ENCODE measurements at regions not wholly inside any gene's neighbourhood (a gene's known extent, or its start where the extent isn't known, plus 50 kb on each side); places are given as distances from the start of the nearest gene placed in this dataset.
A peak's percentile ranks its signal among the peaks of the same experiment; 100 is the strongest.

DNA sequence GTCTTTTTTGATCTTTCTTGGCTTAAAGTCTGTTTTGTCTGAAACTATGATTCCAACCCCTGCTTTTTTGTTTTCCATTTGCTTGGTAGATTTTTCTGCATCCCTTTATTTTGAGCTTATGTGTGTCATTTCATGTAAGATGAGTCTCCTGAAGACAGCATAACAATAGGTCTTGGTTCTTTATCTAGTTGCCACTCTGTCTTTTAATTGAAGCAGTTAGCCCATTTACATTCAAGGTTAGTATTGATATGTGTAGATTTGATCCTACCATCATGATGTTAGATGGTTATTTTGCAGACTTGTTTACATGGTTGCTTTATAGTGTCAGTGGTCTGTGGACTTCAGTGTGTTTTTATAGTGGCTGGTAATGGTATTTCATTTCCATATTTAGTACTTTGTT is 1678.9 kb downstream of the PCDH9 start:
- H3K4me3 ChIP-seq (ENCODE audit: low read depth, low read length) = no peak overlapping the region
- no peak for DNase-seq (ENCODE audit: low read depth)
- TF ChIP-seq CTCF (IDR thresholded peaks at IDR 0.05; ENCODE audit: insufficient read depth, low read depth, low read length, missing control alignments) = no peak

- no peak overlapping the region for H3K4me3 ChIP-seq (ENCODE audit: low read depth, low read length)
- DNase-seq (ENCODE audit: low read depth) = no peak
- no peak for TF ChIP-seq CTCF (IDR thresholded peaks at IDR 0.05; ENCODE audit: insufficient read depth, low read depth, low read length, missing control alignments)
Observed at GRCh38 chr13:65540175-65540574, 1690.0 kb downstream of the PCDH9 start.

- H3K4me3 ChIP-seq (ENCODE audit: low read depth, low read length) = no peak overlapping the region
- DNase-seq (ENCODE audit: low read depth) = no peak
- TF ChIP-seq CTCF (IDR thresholded peaks at IDR 0.05; ENCODE audit: insufficient read depth, low read depth, low read length, missing control alignments) = no peak
Observed at GRCh38 chr13:65535370-65535769, 1694.8 kb downstream of the PCDH9 start.

- H3K4me3 ChIP-seq (ENCODE audit: low read depth, low read length) = no peak overlapping the region
- DNase-seq (ENCODE audit: low read depth) = no peak
- TF ChIP-seq CTCF (IDR thresholded peaks at IDR 0.05; ENCODE audit: insufficient read depth, low read depth, low read length, missing control alignments) = no peak
Observed at GRCh38 chr13:65532231-65532630, 1697.9 kb downstream of the PCDH9 start.

DNA sequence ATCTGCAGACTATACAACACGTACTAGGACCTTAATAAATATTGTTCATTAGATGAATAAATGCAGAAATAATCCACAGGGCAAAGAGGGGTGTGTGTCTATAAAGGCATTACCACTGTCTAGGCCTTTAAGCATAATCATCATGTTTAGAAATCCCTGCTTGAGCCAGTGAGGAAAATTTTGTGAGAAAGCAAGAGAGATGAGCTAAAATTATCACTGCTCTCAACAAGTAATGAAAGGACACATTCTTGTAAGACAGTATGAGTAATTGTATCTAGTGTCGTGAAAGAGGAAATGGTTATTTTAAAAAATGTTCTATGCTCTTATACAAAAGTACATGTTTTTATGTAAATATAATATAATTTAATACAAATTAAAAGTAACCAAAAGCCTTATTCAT is 1699.4 kb downstream of the PCDH9 start:
- no peak for TF ChIP-seq CTCF (IDR thresholded peaks at IDR 0.05; ENCODE audit: insufficient read depth, low read depth, low read length, missing control alignments)
- DNase-seq (ENCODE audit: low read depth) = no peak
- H3K4me3 ChIP-seq (ENCODE audit: low read depth, low read length) = no peak overlapping the region

DNA sequence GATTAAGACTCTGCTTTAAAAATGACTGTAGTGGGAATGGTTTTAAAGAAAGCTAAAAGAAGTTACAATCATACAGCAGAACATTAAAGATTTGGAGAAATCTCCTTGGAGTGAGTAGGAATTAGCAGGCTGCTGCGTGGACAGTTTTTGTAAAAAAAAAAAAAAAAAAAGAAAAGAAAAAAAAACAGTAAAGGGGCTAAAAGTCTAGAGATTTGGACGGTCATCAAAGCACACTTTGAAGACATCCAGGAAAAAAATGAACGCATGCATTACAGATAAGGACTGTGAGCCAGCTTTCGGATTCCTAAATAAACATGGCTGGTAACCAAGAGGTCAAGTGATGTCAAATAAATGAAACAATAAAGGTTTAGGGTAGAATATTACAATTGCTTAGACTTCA is 1700.6 kb downstream of the PCDH9 start:
- DNase-seq (ENCODE audit: low read depth) = no peak
- no peak for TF ChIP-seq CTCF (IDR thresholded peaks at IDR 0.05; ENCODE audit: insufficient read depth, low read depth, low read length, missing control alignments)
- H3K4me3 ChIP-seq (ENCODE audit: low read depth, low read length) = no peak overlapping the region

- no peak for TF ChIP-seq CTCF (IDR thresholded peaks at IDR 0.05; ENCODE audit: insufficient read depth, low read depth, low read length, missing control alignments)
- DNase-seq (ENCODE audit: low read depth) = peak; percentile 9
- H3K4me3 ChIP-seq (ENCODE audit: low read depth, low read length) = no peak overlapping the region
Observed at GRCh38 chr13:65508745-65509144, 1721.4 kb downstream of the PCDH9 start.
